C1 segment of cervical spinal cord (tissue), 14 donors: ENCODE measurements at regions not wholly inside any gene's neighbourhood (a gene's known extent, or its start where the extent isn't known, plus 50 kb on each side); places are given as distances from the start of the nearest gene placed in this dataset.

ENCODE experiments used
- DNase-seq, 14 donors: peaks; one replicate each; lab custom pipeline; 2025; lab: John Stamatoyannopoulos, UW

DNA sequence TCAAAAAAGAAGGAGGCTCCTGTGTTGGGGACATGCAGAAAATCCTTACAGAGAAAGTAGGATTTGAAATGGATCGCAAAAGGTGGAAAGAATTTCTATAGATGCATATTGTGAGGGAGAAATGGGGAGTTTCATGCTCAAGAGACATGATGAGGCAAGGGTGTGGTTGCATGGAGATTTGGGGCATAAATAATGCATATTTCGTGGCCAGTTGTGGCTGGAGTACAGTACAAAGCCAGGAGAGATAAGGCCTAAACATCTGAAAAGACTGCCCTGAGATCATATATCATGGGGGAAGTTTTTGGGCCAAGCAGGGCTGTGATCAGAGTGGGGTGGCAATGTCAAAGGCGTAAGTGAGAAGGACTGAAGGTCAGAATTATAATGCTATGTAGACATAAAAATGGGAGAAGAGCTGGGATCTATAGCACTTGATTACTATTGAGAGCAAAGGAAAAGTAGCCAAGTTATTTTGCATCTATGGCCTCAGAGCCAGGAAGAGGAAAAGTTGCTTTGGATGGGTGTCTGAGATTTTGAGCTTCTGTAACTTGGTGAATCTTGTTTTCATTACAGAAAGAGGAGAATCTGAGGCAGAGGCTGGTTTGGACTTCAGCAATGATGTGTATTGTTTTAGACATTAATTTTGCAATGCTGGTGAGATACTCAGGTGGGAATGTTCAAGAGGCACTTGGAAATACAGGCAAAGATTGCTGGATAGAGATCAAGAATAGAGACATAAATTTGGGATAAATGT is 166.6 kb downstream of the INHBA start:
- no peak for DNase-seq

DNA sequence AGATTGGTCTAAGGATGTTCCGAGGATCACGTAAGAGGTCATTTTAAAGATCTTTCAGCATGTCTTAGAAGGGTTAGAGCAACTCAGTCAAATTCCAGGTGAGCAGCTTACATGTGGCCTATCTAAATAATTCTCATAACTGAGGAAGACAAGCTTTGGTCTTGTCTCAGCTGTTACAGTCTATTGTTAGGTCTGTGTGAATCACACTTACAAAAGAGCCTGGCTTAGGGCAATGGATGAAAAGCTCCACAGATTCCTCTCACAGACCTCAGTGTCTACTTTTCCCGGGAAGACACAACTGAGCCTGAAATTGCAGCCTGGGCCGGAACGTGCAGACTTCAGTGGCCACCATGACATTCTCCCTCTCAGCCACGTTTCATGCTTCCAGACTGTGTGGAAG is 173.1 kb downstream of the INHBA start:
- no peak for DNase-seq

DNA sequence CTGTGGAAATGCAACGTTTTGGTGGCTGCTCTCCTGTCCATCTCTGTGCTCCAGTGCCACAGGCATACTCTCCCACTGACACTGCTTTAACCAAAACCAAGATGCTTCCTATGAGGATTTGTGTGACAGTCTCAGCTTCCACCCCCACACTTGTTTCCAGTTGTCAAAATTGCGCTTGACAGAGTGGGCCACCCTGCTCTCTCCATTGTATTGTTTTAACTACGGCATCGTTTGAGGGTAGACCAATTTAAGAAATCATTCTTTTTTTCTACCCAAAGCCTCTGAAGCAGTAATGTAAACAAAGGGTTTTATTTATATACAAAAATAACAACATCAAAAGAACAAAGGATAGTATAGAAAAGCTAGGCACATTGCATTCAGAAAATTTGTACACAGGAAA is 178.0 kb downstream of the INHBA start:
- no peak for DNase-seq

- no peak for DNase-seq
These were observed 182.4 kb downstream of the INHBA start for GRCh38 chr7:41520445-41520844.

GRCh38 chr7:41517771-41518170 is 185.1 kb downstream of the INHBA start:
- DNase-seq: no peak

GRCh38 chr7:41508755-41509154 is 194.1 kb downstream of the INHBA start:
- DNase-seq: no peak

GRCh38 chr7:41507686-41508268 is 195.1 kb downstream of the INHBA start:
- no peak for DNase-seq

- no peak for DNase-seq
These were observed 198.5 kb downstream of the INHBA start for GRCh38 chr7:41504214-41504980.

DNA sequence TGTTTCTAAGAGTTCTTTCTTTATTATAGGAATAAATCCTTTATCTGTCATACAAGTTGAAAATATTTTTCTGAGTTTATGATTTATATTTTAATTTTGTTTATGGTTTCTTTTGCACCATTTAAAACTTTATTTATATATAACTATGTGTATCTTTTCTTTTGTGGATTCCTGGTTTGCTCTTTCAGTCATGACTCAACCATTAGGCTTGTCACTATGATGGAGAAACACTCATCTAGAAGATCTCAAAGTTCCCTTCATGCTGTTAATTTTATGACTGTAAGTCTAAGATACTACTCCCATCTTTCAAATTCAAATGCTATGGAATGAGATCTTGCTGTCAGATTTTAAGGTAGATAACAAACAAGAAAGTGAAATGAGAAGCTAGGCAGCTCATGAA is 199.5 kb downstream of the INHBA start:
- no peak for DNase-seq

GRCh38 chr7:41501466-41501865 is 201.4 kb downstream of the INHBA start:
- DNase-seq: no peak

GRCh38 chr7:41501006-41501405 is 201.9 kb downstream of the INHBA start:
- no peak for DNase-seq

DNA sequence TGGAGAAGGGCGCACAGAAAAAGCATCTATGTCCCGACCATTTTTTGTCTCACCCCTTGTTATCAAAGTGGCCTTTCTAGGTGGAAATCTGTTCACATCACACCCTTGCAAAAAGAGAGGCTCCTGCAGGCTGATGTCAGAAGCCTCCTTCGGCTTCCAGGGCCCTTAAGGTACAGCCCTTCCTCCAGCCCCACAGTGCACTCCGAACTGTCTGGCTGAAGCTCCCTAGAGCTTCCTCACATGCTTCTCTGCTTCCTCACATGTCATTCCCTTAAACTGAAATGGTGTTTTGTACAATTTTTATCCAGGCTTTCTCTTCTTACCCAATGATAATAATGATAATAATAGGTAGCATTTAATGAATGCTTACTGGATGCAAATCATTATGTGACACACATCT is 210.3 kb downstream of the INHBA start:
- DNase-seq: no peak

DNA sequence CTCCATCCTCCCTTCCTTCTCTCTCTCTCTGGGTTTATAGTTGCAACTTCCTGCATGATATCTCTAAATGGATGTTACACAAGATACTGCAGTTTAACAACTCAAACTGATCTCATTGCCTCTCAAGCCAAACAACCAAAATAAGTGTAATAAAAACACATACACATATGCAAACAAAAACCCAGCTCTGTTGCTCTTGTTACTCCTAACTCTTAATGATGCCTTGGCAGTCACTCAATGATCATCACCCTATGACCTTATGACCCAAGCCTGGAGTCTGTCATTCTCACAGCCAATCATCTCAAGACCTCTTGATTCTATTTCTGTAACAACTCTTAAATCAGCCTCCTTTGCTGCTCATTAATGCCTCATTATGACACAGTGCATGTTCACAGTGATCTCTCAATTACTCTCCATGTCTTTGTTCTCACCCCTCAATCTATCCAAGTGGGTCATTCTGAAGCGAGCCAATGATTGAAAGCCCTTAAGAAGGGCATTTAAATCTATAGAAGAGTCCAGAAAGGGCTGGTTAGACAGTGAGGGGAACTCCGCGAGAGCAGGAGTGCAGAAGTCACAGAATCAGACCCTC is 210.9 kb downstream of the INHBA start:
- no peak for DNase-seq

DNA sequence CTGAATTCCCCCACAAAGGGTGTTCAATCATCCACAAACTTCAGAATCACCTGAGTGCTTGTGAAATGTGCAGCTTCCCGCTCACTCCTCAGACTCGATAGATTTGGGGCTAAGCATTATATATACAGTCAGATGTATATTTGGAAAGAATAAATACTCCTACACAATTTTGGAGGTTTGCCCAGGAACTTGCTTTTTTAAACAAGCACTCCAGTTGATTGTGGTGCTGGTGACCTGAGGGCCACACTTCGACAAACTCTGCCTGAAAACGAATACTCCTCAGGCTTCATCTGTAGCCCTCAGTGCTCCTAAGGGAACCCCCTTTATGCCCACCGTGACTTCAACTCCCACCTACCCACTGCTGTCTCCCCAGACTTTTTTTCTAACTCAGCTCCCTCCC is 211.6 kb downstream of the INHBA start:
- no peak for DNase-seq

GRCh38 chr7:41489885-41490284 is 213.0 kb downstream of the INHBA start:
- DNase-seq: no peak

- DNase-seq: no peak
These were observed 215.5 kb downstream of the INHBA start for GRCh38 chr7:41487229-41487940.

DNA sequence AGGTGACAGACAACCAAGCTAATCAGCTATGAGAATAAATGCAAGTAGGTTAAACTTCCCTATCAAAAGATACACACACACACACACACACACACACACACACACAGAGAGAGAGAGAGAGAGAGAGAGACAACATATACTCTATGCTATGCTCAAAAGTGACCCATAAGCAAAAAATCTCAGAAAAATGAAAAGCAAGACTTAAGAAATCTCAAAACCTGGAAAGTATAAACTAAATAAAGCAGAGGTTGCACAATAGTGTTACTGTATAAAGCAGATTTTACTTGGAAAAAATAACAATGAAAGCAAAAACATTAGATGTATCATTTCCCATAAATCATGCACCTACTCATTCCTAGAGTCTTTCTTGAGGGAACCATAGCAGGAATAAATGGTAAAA is 221.5 kb downstream of the INHBA start:
- DNase-seq: no peak

DNA sequence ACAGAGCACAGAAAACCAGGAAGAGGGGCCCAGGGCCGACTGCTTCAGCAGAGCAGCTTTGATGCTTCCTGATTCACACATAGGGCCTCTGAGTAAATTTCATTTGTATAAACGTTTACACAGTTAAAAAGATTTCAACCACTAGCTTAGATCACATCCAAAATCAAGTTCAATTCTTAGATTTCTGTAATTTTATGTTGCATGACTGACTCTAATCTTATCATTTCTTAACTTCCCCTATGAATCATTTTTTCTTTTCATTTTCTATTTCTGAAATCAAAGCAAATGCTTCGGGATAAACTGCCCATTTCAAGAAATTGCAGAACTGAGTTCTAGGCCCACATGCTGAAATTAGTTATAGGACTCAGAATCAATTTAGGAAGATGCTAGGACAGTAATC is 224.7 kb downstream of the INHBA start:
- DNase-seq: no peak

GRCh38 chr7:41476460-41476803 is 226.5 kb downstream of the INHBA start:
- DNase-seq: no peak

- no peak for DNase-seq
These were observed 227.0 kb downstream of the INHBA start for GRCh38 chr7:41475801-41476459.

- no peak for DNase-seq
These were observed 230.3 kb downstream of the INHBA start for GRCh38 chr7:41472427-41473125.
